ENCODE measurements at regions not wholly inside any gene's neighbourhood (a gene's known extent, or its start where the extent isn't known, plus 50 kb on each side); places are given as distances from the start of the nearest gene placed in this dataset.

DNA sequence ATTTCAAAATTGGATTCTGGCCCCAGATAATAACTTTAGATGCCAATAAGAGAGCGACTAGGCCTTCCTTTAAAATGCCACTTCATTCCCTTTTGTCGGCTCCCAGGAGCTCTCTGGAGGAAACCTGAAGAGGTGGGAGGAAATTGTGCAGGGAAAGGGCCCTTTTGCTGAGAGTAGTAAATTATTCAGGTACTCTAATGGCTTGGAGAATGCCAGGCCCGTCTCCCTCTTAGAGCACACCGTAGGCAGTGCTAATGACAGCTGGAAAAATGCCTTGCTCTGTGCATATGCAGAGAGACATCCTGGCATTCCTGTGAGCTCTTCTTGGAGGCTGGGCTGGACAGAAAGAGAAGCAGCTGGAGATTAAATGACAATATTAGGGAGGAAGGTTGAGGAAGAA is 115.0 kb upstream of the RPH3A start:
- Histone ChIP-seq H3K4me3 (replicated peaks; ENCODE audit: insufficient read depth, low read length) (no peak overlapping the region), H3K27ac (replicated peaks) (no peak overlapping the region), H3K27me3 (ENCODE audit: insufficient read depth, poor library complexity, severe bottlenecking) (peaks cover 5% of the 10 kb centered on the region)
- DNase-seq (ENCODE audit: low read depth in 1 of 2, low spot score in 1 of 2), result no peak
- TF ChIP-seq, protein P1, sequence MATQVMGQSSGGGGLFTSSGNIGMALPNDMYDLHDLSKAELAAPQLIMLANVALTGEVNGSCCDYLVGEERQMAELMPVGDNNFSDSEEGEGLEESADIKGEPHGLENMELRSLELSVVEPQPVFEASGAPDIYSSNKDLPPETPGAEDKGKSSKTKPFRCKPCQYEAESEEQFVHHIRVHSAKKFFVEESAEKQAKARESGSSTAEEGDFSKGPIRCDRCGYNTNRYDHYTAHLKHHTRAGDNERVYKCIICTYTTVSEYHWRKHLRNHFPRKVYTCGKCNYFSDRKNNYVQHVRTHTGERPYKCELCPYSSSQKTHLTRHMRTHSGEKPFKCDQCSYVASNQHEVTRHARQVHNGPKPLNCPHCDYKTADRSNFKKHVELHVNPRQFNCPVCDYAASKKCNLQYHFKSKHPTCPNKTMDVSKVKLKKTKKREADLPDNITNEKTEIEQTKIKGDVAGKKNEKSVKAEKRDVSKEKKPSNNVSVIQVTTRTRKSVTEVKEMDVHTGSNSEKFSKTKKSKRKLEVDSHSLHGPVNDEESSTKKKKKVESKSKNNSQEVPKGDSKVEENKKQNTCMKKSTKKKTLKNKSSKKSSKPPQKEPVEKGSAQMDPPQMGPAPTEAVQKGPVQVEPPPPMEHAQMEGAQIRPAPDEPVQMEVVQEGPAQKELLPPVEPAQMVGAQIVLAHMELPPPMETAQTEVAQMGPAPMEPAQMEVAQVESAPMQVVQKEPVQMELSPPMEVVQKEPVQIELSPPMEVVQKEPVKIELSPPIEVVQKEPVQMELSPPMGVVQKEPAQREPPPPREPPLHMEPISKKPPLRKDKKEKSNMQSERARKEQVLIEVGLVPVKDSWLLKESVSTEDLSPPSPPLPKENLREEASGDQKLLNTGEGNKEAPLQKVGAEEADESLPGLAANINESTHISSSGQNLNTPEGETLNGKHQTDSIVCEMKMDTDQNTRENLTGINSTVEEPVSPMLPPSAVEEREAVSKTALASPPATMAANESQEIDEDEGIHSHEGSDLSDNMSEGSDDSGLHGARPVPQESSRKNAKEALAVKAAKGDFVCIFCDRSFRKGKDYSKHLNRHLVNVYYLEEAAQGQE (IDR thresholded peaks at IDR 0.05; ENCODE audit: insufficient replicate concordance, low read depth), result no peak
- TF ChIP-seq, protein P2, sequence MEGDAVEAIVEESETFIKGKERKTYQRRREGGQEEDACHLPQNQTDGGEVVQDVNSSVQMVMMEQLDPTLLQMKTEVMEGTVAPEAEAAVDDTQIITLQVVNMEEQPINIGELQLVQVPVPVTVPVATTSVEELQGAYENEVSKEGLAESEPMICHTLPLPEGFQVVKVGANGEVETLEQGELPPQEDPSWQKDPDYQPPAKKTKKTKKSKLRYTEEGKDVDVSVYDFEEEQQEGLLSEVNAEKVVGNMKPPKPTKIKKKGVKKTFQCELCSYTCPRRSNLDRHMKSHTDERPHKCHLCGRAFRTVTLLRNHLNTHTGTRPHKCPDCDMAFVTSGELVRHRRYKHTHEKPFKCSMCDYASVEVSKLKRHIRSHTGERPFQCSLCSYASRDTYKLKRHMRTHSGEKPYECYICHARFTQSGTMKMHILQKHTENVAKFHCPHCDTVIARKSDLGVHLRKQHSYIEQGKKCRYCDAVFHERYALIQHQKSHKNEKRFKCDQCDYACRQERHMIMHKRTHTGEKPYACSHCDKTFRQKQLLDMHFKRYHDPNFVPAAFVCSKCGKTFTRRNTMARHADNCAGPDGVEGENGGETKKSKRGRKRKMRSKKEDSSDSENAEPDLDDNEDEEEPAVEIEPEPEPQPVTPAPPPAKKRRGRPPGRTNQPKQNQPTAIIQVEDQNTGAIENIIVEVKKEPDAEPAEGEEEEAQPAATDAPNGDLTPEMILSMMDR (IDR thresholded peaks at IDR 0.05; ENCODE audit: insufficient read depth, low read length), result no peak
- no peak for TF ChIP-seq SPI1 (IDR thresholded peaks at IDR 0.05; ENCODE audit: borderline replicate concordance, low read depth)
- TF ChIP-seq POLR2AphosphoS5 (IDR thresholded peaks at IDR 0.05; ENCODE audit: low read depth), result no peak
- no peak for TF ChIP-seq GABPA (IDR thresholded peaks at IDR 0.05; ENCODE audit: low read depth)

- DNase-seq (ENCODE audit: low read depth in 1 of 2, low spot score in 1 of 2), result no peak
- peaks cover 5% of the 10 kb centered on the region for H3K27me3 ChIP-seq (ENCODE audit: insufficient read depth, poor library complexity, severe bottlenecking)
- no peak overlapping the region for H3K4me3 ChIP-seq (replicated peaks; ENCODE audit: insufficient read depth, low read length)
- H3K27ac ChIP-seq (replicated peaks), result no peak overlapping the region
- TF ChIP-seq, protein P1 (IDR thresholded peaks at IDR 0.05; ENCODE audit: insufficient replicate concordance, low read depth), result no peak
- TF ChIP-seq GABPA (IDR thresholded peaks at IDR 0.05; ENCODE audit: low read depth), result no peak
- TF ChIP-seq SPI1 (IDR thresholded peaks at IDR 0.05; ENCODE audit: borderline replicate concordance, low read depth), result no peak
- TF ChIP-seq, protein P2 (IDR thresholded peaks at IDR 0.05; ENCODE audit: insufficient read depth, low read length), result no peak
- no peak for TF ChIP-seq POLR2AphosphoS5 (IDR thresholded peaks at IDR 0.05; ENCODE audit: low read depth)
These were observed 114.3 kb upstream of the RPH3A start for GRCh38 chr12:112677050-112677765.

DNA sequence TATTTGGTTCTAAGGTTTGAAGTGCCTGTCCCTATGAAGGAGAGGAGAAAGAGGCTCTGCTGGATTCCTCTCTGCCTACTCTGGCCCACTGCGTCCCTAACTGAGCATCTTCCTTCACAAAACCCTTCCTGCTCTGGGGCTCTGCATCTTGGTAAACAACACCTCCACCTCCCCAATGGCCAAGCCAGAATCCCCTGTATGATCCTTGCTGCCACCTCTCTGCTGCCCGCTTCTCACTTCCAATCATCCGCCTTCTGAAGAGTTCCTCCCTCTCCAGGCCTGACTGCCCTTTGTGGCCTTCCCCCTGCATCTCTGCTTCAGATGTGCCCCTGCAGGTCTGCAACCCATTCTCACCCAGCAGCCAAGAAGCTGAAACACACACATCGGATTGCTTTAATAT is 110.6 kb upstream of the RPH3A start:
- TF ChIP-seq, protein P1 (IDR thresholded peaks at IDR 0.05; ENCODE audit: insufficient replicate concordance, low read depth), result no peak
- no peak for TF ChIP-seq SPI1 (IDR thresholded peaks at IDR 0.05; ENCODE audit: borderline replicate concordance, low read depth)
- TF ChIP-seq, protein P2 (IDR thresholded peaks at IDR 0.05; ENCODE audit: insufficient read depth, low read length), result no peak
- no peak for TF ChIP-seq POLR2AphosphoS5 (IDR thresholded peaks at IDR 0.05; ENCODE audit: low read depth)
- TF ChIP-seq GABPA (IDR thresholded peaks at IDR 0.05; ENCODE audit: low read depth), result no peak
- Histone ChIP-seq H3K4me3 (replicated peaks; ENCODE audit: insufficient read depth, low read length) (no peak overlapping the region), H3K27ac (replicated peaks) (no peak overlapping the region), H3K27me3 (ENCODE audit: insufficient read depth, poor library complexity, severe bottlenecking) (no peaks in the 10 kb centered on the region)
- DNase-seq (ENCODE audit: low read depth in 1 of 2, low spot score in 1 of 2), result no peak
